Choroid plexus epithelial cell (primary cell): ENCODE measurements at regions not wholly inside any gene's neighbourhood (a gene's known extent, or its start where the extent isn't known, plus 50 kb on each side); places are given as distances from the start of the nearest gene placed in this dataset.

Experiments
- DNase-seq: peaks from one replicate; pipeline ENCODE4 v3.0.0-alpha.2; 2010; ENCODE audit warnings: low read depth
- H3K4me3 ChIP-seq: 2 replicates; pipeline ENCODE4 v1.5.1; 2011; ENCODE audit warnings: low read depth, mild to moderate bottlenecking, control low read depth, low read length, moderate library complexity
- CTCF ChIP-seq: conservative IDR thresholded peaks from 2 replicates; pipeline ENCODE4 v1.5.1; 2011; ENCODE audit warnings: low read depth, mild to moderate bottlenecking, control low read depth, inconsistent platforms, low read length, moderate library complexity

GRCh38 chr9:570187-570586, 271.3 kb upstream of the DMRT1 start:
- no peak overlapping the region for H3K4me3 ChIP-seq
- no peak for TF ChIP-seq CTCF

GRCh38 chr9:571066-571465, 270.4 kb upstream of the DMRT1 start:
- TF ChIP-seq CTCF, result no peak
- no peak for DNase-seq
- H3K4me3 ChIP-seq, result no peak overlapping the region

More at GRCh38 chr9:570187-570586, 271.3 kb upstream of the DMRT1 start:
- no peak for DNase-seq

DNA sequence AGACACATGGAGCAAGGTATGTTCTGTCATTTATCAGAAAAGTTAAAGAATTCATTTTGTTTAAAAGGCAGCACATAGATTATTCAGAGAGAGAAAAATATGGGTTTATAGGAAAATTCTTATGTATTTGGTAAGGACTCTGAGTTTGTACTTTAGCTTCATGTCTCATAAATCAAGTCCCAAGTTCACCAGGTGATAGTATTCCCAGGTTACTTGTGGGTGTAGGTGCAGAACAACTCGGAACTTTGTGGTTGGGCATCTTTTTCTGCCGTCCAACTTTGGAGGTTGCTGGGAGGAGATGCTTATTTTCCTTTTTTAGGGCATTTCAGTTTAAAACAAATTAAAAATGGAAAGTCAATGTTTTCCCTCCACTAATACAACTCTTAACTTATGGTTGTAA, 269.8 kb upstream of the DMRT1 start:
- DNase-seq, result no peak
- TF ChIP-seq CTCF, result no peak
- no peak overlapping the region for H3K4me3 ChIP-seq

- peak; percentile 2 for DNase-seq
- H3K4me3 ChIP-seq, result no peak overlapping the region
- TF ChIP-seq CTCF, result no peak
Measured at GRCh38 chr9:573691-574410, 267.6 kb upstream of the DMRT1 start.

- no peak for DNase-seq
Measured at GRCh38 chr9:575139-575538, 266.4 kb upstream of the DMRT1 start.

GRCh38 chr9:580652-581342, 260.7 kb upstream of the DMRT1 start:
- no peak for TF ChIP-seq CTCF
- no peak overlapping the region for H3K4me3 ChIP-seq

More at GRCh38 chr9:575139-575538, 266.4 kb upstream of the DMRT1 start:
- H3K4me3 ChIP-seq, result no peak overlapping the region
- no peak for TF ChIP-seq CTCF

More at GRCh38 chr9:580652-581342, 260.7 kb upstream of the DMRT1 start:
- DNase-seq, result no peak
